NOMO-1 treated with dmso at 0.1 percent for 144 hours (cell line): ENCODE measurements at regions not wholly inside any gene's neighbourhood (a gene's known extent, or its start where the extent isn't known, plus 50 kb on each side); places are given as distances from the start of the nearest gene placed in this dataset.

ENCODE experiments used
- DNase-seq: peaks from one replicate; lab custom pipeline; 2025; ENCODE audit not compliant: unreplicated experiment; lab: John Stamatoyannopoulos, UW

DNA sequence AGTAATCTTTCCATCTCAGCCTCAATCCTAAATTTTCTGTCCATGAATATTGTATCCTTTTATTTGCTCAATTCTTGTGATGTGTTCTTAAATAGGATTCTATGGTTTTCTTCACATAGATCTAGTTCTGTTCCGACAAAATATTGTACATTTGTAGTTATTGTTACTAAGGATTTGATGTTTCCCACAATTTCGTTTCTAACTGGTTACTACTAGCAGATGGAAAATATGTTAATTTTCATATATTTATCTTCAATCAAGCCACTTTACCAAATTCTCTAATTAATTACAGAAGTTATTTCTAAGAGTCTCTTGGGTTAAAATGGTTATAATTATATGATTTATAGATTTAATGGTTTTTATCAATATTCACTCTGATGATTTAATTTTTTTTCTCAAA lies 60.3 kb downstream of the SEC61B start:
- DNase-seq: no peak

DNA sequence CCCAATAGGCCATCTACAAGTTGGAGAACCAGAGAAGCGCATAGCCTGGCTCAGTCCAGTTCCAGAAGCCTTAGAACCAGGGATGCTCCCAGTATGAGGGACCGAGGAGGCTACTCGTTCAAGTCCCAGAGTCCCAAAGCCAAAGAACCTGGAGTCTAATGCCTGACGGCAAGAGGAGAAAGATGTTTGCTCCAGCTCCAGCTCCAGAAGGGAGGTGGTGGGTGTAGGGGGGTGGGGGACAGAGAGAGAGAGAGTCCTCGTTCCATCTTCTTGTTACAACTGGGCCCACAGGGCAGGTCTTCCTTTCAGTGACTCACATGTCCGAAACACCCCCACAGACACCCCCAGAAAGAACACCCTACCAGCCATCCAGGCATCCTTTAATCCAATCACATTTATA lies 63.9 kb downstream of the SEC61B start:
- no peak for DNase-seq

DNA sequence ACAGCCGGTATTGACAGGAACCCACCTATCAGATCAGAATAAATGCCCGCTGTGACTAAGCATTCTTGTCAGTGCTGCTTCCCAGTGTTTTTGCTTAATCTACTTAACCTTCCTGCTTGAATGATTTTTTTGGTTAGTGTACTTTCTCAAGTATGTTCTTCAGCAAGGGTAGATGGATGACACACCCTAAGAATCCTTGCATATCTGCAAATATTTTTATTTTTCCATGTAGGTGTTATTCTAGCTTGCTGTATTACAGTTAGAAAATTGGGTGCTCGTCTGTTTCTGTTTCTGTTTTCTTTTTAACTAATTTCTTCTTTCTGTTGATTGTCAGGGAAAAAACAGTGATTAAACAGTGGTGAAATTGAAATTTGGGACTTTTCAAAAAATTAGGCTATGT lies 64.5 kb downstream of the SEC61B start:
- DNase-seq: no peak

DNA sequence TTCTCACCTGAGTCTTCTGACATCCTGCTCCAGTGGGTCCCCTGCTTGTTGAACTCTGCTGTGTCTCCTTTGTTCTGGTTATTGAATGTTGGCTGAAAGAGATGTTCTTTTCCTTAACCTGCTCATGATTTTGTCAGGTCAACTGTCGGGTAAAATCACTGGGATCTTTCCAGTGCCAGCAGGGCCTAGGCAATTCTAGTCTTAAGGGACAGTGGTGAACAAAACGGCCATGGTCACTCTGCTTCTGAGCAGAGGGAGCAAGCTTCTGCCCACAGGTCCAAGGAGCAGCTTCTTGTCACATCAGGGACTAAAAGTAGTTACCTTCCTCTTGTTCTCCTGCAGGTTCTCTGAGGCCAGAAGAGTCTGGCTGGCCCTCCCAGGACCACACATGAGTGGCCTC lies 65.6 kb downstream of the SEC61B start:
- DNase-seq: no peak

DNA sequence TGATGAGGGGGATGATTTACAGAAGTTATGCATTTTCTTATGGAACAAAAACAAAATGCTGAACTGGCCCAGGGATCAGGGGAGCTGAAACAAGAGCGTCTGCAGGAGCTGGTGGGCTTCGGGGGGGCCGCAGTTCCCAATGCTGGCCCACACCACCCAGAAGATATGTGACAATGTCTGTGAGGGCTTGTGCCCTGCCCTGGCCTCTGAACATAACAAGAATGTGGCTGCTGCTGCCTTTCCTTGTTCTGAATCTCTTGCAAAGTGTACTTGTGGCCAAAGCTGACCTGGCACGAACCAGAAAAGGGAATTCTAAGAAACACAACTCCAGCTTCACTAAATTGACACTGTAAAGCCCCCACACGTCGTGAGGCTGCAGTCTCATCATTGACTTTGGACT lies 66.7 kb downstream of the SEC61B start:
- DNase-seq: no peak

DNA sequence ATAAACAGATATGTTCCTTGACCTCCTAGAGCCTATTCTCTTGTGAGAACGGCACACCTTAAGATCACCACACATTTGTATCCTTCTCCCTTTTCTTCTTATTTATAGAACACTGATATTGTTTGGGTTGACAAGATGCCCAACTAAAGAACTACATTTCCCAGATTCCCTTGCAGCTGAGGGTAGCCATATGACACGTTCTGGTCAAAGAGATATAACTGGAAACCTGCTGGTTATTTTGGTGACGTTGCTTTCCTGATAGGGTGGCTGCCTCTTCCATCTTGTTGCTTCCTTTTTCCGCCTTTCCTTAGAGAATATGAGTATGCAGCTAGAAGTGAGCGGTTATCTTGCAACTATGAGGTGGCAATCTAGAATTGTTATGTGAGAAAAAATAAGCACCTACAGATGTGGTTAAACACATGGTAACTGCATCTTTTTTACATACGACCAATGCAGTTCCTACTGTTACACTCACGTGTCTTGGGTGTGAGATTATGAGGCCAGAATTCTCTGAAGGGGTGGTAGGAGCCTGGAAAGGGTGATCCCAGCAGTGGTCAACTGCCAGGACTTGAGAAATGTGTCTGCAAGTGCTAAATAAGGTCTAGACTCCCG lies 72.9 kb downstream of the SEC61B start:
- no peak for DNase-seq

DNA sequence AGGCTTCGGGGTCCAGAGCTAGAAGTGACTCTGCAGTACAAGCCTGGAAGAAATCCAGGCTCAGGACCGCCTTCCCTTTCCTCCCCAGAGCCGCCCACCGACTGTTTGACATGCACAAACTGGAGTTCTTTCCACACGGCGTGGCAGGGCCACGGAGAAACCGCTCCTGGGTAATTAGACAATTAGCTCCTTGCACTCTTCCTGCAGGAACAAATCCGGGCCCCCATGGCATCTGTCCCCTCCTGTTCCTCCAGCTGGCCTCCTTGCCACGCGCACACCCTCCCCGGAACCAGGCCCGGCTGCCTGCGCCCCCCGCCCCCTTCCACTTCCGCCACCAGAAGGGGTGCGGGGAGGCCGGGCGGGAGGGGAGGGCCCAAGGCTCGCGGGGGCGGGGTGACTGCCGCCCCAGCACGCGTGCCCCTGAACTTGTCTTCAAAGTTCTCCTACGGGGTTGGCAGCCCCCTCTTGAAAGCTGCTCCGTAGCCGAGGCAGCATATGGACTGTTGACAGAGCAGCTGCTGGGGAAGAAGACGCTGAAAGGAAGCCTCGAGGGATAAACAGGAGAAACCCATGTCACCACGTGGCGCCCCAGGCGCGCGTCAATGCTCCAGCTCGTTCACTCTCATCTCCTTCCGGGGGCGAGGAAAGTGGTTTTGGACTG lies 74.3 kb downstream of the SEC61B start:
- DNase-seq: no peak

DNA sequence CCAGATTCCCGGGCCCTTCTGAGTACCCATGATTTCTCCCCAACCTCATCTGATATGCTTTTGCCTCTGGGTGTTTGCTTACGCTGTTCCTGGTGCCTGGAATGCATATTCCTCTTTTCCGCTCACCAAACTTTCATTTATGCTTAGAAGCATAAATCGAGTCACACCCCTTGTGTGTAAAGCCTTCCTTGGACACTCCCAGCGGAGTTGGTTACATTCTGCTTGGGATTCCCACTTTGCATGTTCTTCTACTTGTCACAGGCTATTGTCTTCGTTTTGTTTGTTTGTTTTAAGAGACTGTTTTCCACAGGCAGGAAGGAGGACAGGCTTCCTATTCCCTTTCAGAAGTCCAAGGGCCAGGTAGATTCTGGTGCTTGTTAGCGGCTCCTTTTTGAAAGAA lies 76.5 kb downstream of the SEC61B start:
- no peak for DNase-seq

DNA sequence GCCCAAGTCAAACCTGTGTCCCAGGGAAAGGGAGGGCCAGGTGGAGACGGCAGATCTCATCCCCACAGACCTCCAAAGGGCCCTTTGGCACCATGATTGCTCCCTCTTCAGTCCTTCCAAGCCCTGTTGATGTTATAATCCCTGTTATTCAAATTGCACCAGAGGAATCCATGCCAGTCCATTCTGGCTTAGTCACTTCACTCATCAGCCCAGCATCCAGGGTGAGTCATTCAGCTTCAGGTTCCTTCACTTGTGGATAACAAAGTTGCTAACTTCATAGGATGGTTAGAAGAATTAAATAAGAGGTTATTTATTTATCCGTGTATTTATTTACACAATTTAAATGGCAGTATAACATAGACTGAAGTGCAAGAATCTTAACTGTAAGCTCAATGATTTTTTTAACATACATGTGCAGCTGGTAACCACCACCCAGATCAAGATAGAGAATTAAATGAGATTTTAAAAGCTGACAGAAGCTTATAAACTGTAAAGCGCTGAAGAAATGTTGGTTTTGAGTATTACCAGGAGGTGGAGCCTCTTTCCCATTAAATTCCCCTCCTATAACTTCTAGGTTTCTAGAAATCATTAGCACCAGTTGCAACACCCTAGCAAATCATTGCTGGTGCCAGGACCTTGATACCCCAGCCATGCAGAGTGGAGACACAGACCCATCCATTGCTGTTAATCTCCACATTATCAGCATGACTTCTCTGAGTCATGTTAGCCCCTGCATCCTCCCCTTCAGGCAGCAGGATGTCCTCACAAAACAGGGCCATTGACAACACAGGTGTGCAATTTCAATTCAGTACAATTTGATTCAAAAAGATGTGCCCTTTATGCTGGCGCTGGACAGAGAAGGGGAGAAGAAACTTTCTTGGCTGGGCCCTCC lies 77.4 kb downstream of the SEC61B start:
- DNase-seq: peak; percentile 20

DNA sequence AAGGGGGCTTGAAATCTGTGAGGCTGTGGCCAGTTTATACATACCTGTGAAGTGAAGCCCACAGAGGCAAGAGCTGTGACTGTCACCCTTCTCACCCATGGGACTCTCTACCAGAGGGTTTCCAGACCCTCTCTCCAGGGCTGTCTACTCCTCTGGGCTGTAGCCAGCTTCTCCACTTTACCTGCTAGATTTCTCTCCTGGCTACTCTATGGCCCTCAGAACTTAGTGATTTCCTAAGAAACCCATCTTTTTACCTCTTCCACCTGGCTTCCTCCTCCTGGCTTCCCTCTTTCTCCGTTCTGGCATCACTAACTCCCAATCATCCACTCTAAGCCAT lies 78.0 kb downstream of the SEC61B start:
- DNase-seq: no peak

DNA sequence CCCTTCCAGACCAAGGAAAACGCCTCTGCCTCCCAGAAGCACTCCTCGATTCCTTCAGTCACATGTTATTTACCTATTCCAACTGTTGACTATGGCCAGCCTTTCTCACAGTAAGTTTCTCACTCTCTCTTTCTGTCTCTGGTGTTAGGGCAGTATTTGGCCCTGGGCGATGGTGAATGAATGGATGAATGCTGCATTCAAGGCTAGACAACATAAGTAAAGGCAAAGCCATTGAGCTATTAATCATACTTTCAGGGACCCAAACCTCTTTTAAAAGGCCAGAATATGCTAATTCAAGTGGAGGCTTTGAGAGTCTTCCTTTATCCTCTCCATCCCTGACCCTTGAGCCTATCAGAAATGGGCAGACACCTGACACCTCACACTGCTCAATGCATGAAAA lies 78.5 kb downstream of the SEC61B start:
- DNase-seq: no peak

DNA sequence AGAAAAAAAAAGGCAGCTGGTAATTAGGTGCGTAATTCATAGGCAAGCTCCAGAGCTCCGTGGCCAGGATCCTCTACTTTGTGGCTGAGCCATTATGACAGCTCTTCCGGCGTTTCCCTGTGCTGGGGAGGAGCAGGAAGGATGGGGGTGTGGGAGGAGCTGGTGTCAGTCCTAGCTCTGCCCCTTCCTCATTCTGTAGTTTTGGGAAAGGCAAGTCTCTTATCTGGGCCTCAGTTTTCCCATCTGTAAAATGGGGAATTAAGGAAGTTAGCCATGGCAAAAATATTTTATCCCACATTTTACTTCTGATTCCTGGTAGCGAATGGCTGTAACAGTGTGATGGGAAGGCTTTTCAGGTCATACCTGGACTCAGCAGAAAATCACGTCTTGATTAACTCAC lies 81.1 kb downstream of the SEC61B start:
- peak; percentile 63 for DNase-seq

DNA sequence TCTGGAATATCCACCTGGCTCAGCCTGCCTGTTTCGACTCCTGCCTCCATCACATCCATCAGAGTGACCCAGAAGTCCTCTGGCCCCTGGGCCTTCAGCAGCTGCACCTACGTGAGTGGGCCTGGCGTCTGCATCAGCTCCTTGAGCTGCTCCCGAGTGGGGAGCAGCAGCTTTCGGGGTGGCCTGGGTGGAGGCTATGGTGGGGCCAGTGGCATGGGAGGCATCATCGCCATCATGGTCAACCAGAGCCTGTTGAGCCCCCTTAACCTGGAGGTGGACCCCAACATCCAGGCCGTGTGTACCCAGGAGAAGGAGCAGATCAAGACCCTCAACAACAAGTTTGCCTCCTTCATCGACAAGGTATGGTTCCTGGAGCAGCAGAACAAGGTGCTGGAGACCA lies 83.0 kb downstream of the SEC61B start:
- no peak for DNase-seq

DNA sequence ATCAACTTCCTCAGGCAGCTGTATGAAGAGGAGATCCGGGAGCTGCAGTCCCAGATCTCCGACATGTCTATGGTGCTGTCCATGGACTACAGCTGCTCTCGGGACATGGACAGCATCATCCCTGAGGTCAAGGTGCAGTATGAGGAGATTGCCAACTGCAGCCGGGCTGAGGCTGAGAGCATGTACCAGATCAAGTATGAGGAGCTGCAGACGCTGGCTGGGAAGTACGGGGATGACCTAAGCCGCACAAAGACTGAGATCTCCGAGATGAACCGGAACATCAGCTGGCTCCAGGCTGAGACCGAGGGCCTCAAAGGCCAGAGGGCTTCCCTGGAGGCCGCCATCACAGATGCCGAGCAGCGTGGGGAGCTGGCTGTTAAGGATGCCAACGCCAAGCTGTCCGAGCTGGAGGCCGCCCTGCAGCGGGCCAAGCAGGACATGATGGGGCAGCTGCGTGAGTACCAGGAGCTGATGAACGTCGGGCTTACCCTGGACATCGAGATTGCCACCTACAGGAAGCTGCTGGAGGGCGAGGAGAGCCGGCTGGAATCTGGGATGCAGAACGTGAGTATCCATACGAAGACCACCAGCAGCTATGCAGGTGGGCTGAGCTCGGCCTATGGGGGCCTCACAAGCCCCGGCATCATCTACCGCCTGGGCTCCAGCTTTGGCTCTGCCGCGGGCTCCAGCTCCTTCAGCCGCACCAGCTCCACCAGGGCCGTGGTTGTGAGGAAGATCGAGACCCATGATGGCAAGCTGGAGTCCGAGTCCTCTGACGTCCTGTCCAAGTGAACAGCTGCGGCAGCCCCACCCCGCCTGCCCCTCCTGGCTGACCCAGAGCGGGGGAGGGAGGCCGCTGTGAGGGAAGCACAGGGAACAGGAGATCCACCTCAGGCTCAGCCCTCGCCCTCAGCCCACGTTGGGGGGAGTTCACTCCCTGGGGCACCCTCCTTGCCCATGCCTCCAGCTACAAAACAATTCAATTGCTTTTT lies 84.0 kb downstream of the SEC61B start:
- no peak for DNase-seq

DNA sequence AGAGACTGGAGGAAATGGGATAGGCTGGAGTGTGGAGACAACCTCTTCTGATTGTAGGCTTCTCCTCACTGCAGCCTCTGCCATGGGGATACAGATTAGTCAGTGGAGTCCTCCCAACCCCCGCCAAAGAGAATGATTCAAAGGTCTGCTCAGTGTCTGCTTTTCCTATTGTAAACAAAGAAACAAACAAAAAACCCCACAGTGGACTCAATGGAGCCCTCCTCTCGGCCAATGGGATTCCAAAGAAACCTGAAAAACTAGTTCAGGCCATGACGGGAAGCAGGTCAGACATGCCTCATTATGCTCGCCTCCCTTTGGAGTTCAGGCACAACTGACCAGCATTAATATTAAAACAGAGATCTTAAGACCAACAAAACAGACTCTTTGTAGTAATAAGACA lies 85.8 kb downstream of the SEC61B start:
- DNase-seq: no peak

DNA sequence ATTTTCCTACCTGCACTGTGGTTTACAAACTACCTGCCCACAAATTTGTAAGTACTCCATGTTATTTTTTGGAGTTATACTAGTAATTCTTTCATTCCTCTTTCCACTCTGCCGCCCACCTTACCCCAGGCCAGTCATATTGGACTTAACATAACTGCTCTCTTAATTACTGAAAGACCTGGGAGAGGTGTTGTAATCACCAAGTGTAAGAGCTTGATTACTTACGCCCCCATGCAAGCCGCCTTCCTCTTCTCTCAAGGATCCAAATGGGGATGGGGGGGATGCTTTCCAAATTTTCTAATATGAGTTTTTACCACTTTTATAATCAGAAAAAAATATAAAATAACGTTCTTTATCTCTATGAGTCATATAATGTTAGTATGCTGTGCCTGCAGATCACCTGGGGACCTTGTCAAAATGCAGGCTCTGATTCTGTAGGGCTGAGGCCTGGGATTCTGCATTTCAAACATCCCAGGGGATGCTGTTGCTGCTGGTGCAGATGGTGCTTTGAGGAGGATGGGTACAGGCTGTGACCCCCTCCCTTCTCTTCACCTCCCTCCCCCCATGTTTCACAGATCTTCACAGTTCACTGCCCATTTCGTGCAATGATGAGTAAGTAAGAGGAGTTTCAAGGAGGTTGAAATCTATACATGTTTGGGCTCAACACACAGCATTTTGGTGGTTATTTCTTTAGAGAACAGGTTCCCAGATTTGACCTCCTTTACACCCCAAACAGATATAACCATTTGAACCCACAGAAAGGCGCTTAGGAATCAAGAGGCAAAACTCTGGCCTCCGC lies 87.3 kb downstream of the SEC61B start:
- DNase-seq: no peak

DNA sequence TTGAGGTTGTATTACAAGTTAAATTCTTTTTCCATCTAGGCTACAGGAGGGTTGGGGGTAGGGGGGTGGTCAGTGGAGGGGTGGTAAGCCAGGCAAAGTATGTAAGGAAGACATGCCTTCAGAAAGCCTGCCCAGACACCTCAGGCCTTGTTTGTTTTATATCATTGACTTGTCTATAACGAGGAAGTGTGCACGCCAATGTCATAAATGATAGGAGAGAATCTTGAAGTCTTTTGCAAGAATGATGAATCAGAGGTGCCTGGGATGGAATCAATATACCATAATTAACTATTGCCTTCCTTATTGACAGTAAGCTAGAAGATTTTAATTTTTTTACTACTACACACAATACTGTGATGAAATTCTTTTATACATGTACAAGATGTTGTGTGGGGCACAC lies 90.7 kb downstream of the SEC61B start:
- no peak for DNase-seq

DNA sequence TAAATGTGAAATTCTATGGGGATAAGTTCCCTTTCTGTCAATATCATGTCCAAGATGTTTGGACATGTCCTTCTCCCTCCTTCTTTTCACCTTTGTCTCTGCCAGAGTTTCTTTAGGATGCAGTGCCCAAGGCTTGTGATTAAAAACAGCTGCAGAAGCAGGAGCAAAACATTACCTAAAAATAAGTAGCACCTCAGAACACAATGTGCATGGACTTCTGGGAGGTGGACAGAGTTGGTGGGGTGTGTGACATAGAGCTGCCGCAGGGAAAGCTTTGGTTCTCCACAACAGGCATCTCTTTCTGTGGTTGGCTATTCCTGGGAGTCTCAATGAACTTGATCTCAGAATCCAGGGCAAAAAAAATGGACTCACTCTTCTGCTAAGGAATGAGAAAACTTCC lies 97.0 kb downstream of the SEC61B start:
- DNase-seq: no peak

DNA sequence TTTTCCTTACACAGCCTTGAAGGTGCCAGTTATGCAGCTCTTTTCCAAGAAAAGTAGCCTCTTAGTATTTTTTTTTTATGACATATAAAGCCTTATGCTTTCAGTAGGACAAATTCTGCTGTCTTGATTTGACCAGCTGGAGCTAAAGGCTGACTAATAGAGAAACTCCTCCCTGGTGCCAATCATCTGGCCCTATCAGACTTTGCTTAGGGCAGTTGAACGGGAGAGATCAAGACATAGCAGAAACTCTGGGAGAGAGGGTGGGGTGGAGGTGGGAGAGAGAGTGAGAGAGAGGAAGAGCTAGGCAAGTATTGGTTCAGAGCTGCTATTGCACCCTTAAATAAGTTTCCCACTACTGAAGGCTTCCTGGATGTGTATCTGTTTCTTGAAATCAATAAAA lies 100.2 kb downstream of the SEC61B start:
- DNase-seq: no peak
